GM12874 (cell line): ENCODE measurements at regions not wholly inside any gene's neighbourhood (a gene's known extent, or its start where the extent isn't known, plus 50 kb on each side); places are given as distances from the start of the nearest gene placed in this dataset.

Experiments
- TF ChIP-seq, protein P1 (sequence below): IDR thresholded peaks from 2 replicates; pipeline ENCODE4 v1.5.1; 2011; ENCODE audit warnings: low read depth, mild to moderate bottlenecking, control low read depth, low read length, moderate library complexity; ENCODE audit not compliant: insufficient read depth

- TF ChIP-seq, protein P1, sequence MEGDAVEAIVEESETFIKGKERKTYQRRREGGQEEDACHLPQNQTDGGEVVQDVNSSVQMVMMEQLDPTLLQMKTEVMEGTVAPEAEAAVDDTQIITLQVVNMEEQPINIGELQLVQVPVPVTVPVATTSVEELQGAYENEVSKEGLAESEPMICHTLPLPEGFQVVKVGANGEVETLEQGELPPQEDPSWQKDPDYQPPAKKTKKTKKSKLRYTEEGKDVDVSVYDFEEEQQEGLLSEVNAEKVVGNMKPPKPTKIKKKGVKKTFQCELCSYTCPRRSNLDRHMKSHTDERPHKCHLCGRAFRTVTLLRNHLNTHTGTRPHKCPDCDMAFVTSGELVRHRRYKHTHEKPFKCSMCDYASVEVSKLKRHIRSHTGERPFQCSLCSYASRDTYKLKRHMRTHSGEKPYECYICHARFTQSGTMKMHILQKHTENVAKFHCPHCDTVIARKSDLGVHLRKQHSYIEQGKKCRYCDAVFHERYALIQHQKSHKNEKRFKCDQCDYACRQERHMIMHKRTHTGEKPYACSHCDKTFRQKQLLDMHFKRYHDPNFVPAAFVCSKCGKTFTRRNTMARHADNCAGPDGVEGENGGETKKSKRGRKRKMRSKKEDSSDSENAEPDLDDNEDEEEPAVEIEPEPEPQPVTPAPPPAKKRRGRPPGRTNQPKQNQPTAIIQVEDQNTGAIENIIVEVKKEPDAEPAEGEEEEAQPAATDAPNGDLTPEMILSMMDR, result no peak
Measured at GRCh38 chr4:108458681-108459080, 161.7 kb upstream of the RPL34 start.

DNA sequence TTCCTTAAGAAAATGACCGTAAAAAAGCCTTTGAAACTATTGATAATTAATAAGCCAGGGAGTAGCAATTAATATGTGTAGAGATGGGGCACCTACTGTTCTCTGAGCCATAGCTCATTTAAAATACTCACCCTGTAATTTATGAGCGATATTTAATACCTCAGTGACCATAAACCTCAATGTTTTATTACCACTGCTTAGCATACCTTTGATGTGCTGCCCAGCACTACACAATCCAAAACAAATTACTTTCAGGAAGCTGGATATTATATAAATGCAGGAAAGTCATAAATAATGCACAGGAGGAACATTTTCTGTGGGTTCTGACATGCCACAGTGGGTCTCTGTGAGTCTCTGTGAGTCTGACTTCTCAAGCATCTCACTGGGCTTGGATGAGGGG lies 166.1 kb upstream of the RPL34 start:
- TF ChIP-seq, protein P1, result no peak

DNA sequence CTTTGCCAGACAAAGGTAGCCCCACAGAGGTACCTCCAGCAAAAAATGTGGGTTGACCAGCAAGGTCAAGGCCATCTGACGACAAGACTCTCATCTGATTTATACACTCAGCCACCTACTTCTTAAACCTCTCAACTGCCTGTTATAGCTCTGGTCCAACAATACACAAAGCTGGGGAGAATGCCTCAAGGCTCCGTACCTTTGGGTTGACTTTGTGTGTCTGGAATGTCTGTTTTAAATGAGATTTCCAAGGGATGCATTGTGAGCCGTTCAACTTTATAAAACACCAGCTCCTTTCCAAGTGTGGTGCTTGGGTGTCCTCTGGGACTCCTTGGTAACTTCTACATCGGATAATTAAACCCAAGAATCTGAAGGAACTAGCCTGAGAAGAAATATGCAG lies 167.0 kb upstream of the RPL34 start:
- TF ChIP-seq, protein P1, result no peak

DNA sequence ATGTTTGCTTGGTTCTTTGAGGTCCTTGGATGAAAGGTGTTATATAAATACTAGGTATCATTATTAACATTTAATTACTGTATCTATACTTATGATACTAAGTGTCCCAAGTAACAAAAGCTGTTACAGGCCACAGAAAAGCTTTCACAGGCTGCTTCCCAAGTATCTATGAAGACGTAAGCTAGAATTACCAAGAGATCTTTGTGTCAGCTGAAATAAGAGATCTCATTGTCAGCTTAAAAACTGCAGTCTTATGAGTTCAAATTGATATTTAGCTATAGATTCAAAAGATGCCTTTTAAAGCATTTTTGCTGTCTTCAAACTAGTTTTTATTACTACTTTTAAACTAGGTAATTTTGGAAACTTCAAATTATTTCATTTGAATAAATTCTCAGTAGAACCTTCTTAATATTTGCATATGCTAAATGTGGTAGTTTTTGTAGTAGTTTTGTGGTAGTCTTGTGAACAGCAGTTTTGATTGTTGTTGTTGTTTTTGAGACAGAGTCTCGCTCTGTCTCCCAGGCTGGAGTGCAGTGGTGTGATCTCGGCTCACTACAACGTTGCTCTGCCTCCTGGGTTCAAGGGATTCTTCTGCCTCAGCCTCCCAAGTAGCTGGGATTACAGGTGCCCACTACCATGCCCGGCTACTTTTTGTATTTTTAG lies 170.0 kb upstream of the RPL34 start:
- TF ChIP-seq, protein P1, result no peak

- TF ChIP-seq, protein P1, result no peak
Measured at GRCh38 chr4:108449129-108449528, 171.2 kb upstream of the RPL34 start.

GRCh38 chr4:108446556-108446955 lies 173.8 kb upstream of the RPL34 start:
- TF ChIP-seq, protein P1, result no peak

DNA sequence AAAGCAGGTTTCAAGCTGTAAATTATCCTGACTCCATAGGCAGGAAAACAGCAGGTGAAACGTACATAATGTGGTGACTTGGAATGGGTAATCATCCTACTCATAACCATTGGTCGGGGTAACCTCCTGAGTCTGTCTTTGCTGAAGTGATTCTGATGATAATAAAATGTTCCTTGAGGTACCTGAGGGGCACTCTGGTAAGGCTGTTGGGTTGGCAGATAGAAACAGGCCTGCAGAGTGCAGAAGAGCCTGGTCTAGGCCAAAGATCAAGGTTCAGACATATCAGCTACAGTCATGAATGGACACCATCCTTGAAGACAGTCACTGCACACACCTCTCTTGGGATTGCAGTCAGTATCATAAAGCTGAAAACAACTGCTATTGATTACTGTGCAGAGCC lies 174.7 kb upstream of the RPL34 start:
- TF ChIP-seq, protein P1, result no peak
